SK-N-SH (cell line): ENCODE measurements at regions not wholly inside any gene's neighbourhood (a gene's known extent, or its start where the extent isn't known, plus 50 kb on each side); places are given as distances from the start of the nearest gene placed in this dataset.

Experiments
- CTCF ChIP-seq: fragments of 200-600 bp; sonication (generic); IDR thresholded peaks from 2 replicates; pipeline ENCODE4 v1.6.1; 2017; ENCODE audit warnings: antibody characterized with exemption, mild to moderate bottlenecking, moderate library complexity
- FOXM1 ChIP-seq: IDR thresholded peaks from 2 replicates; pipeline ENCODE4 v1.4.0; 2012; ENCODE audit warnings: low read depth, mild to moderate bottlenecking
- MAX ChIP-seq: IDR thresholded peaks from 2 replicates; pipeline ENCODE4 v1.4.0; 2012; ENCODE audit warnings: low read depth
- MEF2A ChIP-seq: IDR thresholded peaks from 2 replicates; pipeline ENCODE4 v1.4.0; 2012; ENCODE audit warnings: low read depth, borderline replicate concordance
- MXI1 ChIP-seq: IDR thresholded peaks from 2 replicates; pipeline ENCODE4 v1.6.1; 2012; ENCODE audit warnings: mild to moderate bottlenecking, low read depth, low read length, improper control_type of control experiment
- NRF1 ChIP-seq: IDR thresholded peaks from 2 replicates; pipeline ENCODE4 v1.6.1; 2012; ENCODE audit warnings: low read depth, mild to moderate bottlenecking, low read length
- POLR2AphosphoS5 ChIP-seq: IDR thresholded peaks from 2 replicates; pipeline ENCODE4 v1.6.1; 2012; ENCODE audit warnings: low read depth, low read length
- RCOR1 ChIP-seq: fragments of 150-350 bp; IDR thresholded peaks from 2 replicates; pipeline ENCODE4 v1.6.1; 2017; ENCODE audit warnings: antibody characterized with exemption, low read length
- RFX5 ChIP-seq: IDR thresholded peaks from 2 replicates; pipeline ENCODE4 v1.6.1; 2012; ENCODE audit warnings: mild to moderate bottlenecking, improper control_type of control experiment, low read length
- SIN3A ChIP-seq: IDR thresholded peaks from 2 replicates; pipeline ENCODE4 v1.6.1; 2012; ENCODE audit warnings: low read depth, mild to moderate bottlenecking, low read length, moderate library complexity, borderline replicate concordance
- SMC3 ChIP-seq: IDR thresholded peaks from 2 replicates; pipeline ENCODE4 v1.6.1; 2012; ENCODE audit warnings: low read depth, low read length, improper control_type of control experiment
- TEAD4 ChIP-seq: IDR thresholded peaks from 2 replicates; pipeline ENCODE4 v1.4.0; 2012; ENCODE audit warnings: mild to moderate bottlenecking, borderline replicate concordance; ENCODE audit not compliant: insufficient read depth
- YY1 ChIP-seq: IDR thresholded peaks from 2 replicates; pipeline ENCODE4 v1.4.0; 2012; ENCODE audit warnings: low read depth, mild to moderate bottlenecking
- ZBTB33 ChIP-seq: IDR thresholded peaks from 2 replicates; pipeline ENCODE4 v1.4.0; 2012; ENCODE audit warnings: low read depth, borderline replicate concordance

- TF ChIP-seq CTCF: no peak
- TF ChIP-seq SMC3: no peak
- TF ChIP-seq ZBTB33: no peak
- no peak for TF ChIP-seq MXI1
- no peak for TF ChIP-seq YY1
- TF ChIP-seq RFX5: no peak
- no peak for TF ChIP-seq RCOR1
- no peak for TF ChIP-seq MEF2A
- TF ChIP-seq POLR2AphosphoS5: no peak
- no peak for TF ChIP-seq TEAD4
- no peak for TF ChIP-seq MAX
- no peak for TF ChIP-seq SIN3A
- TF ChIP-seq FOXM1: no peak
- TF ChIP-seq NRF1: no peak
These were observed 79.6 kb upstream of the ZNF827 start for GRCh38 chr4:146018247-146018646.
